ENCODE measurements at regions not wholly inside any gene's neighbourhood (a gene's known extent, or its start where the extent isn't known, plus 50 kb on each side); places are given as distances from the start of the nearest gene placed in this dataset.
"Not testable (repeated sequence)": the region's sequence is repeated elsewhere in the genome, so short reads cannot be mapped to it uniquely, and the experiment has no call there.

DNA sequence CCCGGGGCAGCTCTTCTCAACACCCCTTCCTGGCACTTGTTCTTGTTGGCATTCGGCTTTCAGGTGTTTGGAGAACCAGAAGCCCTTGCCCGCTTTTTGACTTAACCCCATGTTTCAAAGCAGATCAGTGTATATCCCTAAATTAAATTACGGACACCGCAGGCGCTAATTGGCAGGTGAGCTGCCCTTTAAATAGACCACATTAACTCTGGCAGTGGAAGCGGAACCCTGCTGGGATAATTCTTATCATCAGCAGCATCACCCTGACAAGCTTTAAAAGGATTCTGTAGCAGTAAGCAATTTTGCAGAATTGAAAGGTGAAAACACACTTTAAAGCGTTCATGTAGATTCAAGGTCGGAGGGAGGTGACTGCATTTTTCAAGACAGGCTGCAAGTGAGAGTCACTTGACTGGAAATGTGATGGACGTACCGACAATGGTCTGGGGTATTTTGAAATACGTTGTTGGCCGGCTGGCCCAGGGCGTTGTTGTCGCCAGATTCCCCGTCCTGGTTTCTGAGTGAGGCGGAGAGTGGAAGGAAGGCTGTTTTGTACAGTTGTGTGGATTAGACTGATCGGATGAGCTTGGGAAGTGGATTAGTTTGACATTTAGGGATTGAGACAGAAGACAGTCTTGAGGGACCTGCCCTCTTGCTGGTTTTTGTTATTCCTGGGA is 94.2 kb upstream of the CRYM start:
- DNase-seq; POLR2A ChIA-PET; H3K4me3 Mint-ChIP-seq; CTCF ChIA-PET; H3K27ac Mint-ChIP-seq; H3K36me3 Mint-ChIP-seq (ENCODE audit: low read depth); H3K27me3 Mint-ChIP-seq; H3K4me1 Mint-ChIP-seq; H3K9me3 Mint-ChIP-seq: not testable (repeated sequence)

DNA sequence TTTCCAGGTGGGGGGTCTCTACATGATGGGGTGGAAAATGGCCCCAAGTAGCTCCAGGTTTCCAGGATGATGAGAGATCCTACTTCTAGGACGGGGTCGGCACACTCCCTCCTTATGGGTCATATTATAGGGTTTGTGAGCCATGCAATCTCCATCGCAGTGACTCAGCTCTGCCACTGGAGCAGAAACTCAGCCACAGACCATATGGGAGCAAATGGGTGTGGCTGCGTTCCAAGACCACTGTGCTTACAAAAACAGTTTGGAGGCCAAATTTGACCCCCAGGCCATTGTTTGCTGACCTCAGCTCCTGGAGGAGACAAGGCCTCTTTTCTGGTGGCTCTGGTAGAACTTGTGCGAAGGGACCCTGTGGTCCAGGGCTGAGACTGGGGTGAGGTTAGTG is 92.7 kb upstream of the CRYM start:
- POLR2A ChIA-PET; DNase-seq; CTCF ChIA-PET; H3K36me3 Mint-ChIP-seq (ENCODE audit: low read depth); H3K27me3 Mint-ChIP-seq; H3K9me3 Mint-ChIP-seq; H3K4me3 Mint-ChIP-seq; H3K27ac Mint-ChIP-seq; H3K4me1 Mint-ChIP-seq: not testable (repeated sequence)

DNA sequence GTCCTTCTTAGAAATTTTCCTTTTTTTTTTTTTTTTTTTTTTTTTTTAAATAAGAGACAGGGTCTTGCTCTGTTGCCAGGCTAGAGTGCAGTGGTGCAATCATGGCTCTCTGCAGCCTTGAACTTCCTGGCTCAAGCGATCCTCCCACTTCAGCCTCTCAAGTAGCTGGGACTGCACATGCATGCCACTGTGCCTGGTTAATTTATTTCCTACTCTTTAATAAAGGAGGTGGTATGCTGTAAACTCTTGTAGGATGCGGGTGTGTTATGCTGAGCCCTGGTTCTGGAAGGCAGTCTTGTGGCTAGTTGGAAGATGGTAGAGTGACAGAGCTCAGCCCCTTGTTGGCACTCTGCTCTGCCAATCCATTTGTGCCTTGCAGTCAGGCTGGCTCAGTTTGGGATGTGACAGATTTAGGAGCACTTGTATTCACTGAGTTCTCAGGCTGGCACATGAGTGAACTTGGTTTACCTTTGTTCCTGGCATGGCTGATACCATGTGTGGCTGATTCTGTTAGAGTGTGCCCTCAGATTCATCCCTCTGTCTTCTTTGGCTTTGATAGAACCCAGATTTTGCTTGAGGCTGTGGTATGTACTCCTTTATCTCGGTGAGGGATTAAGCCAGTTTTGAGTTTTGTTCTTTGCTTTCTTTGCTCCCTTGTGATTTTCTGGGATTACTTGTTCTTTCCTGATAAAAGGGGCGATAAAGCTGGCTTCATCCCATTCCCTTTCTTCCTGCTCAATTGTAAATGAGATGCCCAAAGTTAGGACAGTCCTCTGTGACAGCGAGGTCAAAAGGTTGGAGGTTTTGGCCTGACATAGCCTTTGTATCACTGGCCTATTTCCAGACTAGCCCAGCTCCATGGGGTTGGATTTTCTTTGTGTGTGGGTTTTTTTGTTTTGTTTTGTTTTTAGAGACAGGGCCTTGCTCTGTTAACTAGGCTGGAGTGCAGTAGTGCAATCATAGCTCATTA is 91.2 kb upstream of the CRYM start:
- DNase-seq; H3K36me3 Mint-ChIP-seq (ENCODE audit: low read depth); H3K9me3 Mint-ChIP-seq; H3K27me3 Mint-ChIP-seq; H3K4me1 Mint-ChIP-seq; POLR2A ChIA-PET; CTCF ChIA-PET; H3K4me3 Mint-ChIP-seq: not testable (repeated sequence)
- H3K27ac Mint-ChIP-seq: peak overlapping the region; percentile 57

DNA sequence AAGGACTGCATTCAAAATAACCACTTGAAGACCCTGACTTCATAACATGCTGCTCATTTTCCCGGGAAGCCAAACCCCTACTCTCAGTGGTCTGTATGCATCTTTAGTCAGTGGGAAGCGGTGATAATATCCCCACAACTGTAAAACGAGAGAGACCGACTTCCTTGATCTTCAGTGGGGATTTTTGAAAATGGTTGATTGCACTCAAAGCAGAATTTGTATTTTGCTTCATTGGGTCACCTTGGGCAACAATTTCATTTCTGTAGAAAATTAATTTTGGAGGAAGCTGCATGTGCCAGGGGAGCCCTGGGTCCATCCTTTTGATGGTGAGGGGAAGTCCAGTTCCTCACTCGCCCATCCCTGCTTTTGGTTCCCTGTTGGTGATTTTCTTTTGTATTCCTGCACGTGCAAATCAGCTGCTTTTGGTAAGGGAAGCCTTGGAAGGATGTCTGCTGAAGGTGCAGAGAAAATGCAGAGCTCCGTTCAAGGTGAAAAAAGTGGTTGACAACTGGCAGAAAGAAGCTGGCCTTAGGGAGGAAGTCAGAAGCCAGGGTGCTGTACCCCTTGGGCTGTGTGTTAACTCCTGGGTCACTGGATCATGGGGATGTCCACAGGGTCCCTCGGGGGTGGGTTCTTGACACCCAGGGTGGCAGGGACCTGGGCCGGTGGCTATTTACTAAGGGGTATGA is 89.8 kb upstream of the CRYM start:
- H3K9me3 Mint-ChIP-seq; H3K27ac Mint-ChIP-seq; CTCF ChIA-PET; H3K4me3 Mint-ChIP-seq; DNase-seq; H3K27me3 Mint-ChIP-seq; H3K36me3 Mint-ChIP-seq (ENCODE audit: low read depth); H3K4me1 Mint-ChIP-seq; POLR2A ChIA-PET: not testable (repeated sequence)

DNA sequence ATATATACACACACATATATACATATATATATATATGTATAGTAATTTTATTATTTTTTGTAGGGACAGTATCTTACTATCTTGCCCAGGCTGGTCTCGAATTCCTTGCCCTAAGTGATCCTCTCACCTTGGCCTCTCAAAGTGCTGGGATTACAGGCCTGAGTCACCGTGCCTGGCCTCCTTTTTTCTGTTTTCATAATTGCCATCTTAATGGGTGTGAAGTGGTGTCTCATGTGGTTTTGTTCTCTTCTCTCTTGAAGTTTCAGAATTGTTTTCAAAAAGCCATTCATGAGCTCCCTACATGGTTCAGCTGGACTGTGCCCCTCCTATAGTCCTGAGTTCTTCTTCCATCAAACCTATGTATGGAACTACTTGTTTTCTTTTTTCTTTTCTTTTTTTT is 88.9 kb upstream of the CRYM start:
- H3K4me3 Mint-ChIP-seq; H3K36me3 Mint-ChIP-seq (ENCODE audit: low read depth); DNase-seq; H3K27ac Mint-ChIP-seq; H3K9me3 Mint-ChIP-seq; CTCF ChIA-PET; H3K4me1 Mint-ChIP-seq; H3K27me3 Mint-ChIP-seq; POLR2A ChIA-PET: not testable (repeated sequence)

DNA sequence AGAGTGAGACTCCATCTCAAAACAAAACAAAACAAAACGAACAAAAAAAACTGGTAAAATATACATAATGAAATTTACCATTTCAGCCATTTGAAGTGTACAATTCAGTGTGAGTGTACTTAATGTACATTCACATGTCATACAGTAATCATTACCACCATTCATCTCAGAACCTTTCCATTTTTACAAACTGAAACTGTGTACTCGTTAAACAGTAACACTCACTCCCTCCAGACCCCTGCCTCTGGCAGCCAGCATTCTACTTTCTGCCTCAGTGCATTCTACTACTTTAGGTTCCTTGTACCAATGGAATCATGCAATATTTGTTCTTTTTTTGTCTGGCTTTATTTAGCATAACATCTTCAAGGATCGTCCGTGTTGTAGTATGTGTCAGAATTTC is 87.5 kb upstream of the CRYM start:
- H3K27me3 Mint-ChIP-seq; POLR2A ChIA-PET; DNase-seq; H3K27ac Mint-ChIP-seq; H3K9me3 Mint-ChIP-seq; H3K4me1 Mint-ChIP-seq; H3K4me3 Mint-ChIP-seq; H3K36me3 Mint-ChIP-seq (ENCODE audit: low read depth); CTCF ChIA-PET: not testable (repeated sequence)

DNA sequence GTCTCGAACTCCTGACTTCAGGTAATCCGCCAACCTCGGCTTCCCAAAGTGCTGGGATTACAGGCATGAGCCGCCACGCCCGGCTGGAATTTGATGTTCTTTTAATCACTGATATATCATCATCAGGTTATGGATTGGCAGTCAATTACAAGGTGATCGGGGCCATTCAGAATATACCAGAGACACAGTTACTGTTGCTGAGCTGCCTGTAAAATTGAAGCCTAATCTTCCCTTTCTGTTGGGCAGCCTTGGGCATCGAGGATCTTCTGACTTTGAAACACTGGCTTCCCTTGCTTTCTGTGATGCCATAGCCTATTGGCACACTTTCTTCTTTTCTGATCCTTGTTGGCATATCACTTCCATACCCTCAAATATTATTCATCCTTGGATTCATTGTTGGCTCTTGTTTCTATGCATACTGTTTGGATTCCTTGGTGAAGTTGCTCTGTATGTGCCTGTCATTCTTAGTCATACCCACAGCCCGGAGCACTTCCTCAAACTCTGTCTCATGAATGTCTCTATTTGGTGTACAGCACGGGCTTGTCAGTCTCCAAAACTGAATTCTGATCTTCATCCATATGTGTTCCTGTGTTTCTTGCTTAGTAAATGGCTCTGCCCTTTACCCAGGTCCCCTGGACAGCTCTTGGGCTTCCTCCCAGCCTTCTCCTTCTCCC is 85.6 kb upstream of the CRYM start:
- H3K27ac Mint-ChIP-seq; H3K4me1 Mint-ChIP-seq; DNase-seq; CTCF ChIA-PET; H3K36me3 Mint-ChIP-seq (ENCODE audit: low read depth); H3K27me3 Mint-ChIP-seq; H3K4me3 Mint-ChIP-seq; POLR2A ChIA-PET; H3K9me3 Mint-ChIP-seq: not testable (repeated sequence)

DNA sequence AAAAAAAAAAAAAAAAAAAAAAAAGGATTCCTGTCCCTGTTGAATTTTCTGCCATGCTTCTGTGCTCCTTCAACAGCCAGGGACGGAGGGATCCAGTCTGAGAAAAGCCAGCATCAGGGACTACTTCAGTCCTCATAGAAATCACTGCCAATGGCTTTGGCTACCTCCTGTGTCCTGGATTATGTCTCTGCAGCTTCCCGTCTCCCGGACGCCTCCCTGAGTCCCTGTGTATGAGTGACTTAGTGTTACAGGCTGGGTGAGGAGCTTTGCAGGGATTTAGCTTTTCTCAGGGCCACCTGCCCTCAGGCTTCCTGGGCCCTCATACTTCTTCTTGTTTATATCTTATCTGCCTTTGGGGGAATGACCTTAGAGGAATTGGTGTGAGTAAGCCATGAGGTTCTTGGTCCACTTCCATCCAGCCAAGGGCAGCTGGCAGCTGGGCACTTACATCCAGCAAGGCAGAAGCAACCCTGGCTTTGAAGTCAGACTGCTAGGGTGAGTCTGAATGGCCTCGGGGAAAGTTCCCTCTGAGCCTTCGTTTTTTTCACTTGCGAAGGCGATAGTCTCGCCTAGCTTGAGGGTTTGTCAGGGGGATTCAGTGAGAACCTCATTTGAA is 83.6 kb upstream of the CRYM start:
- H3K4me3 Mint-ChIP-seq; H3K4me1 Mint-ChIP-seq; H3K27ac Mint-ChIP-seq; DNase-seq; POLR2A ChIA-PET; CTCF ChIA-PET; H3K27me3 Mint-ChIP-seq; H3K36me3 Mint-ChIP-seq (ENCODE audit: low read depth); H3K9me3 Mint-ChIP-seq: not testable (repeated sequence)

DNA sequence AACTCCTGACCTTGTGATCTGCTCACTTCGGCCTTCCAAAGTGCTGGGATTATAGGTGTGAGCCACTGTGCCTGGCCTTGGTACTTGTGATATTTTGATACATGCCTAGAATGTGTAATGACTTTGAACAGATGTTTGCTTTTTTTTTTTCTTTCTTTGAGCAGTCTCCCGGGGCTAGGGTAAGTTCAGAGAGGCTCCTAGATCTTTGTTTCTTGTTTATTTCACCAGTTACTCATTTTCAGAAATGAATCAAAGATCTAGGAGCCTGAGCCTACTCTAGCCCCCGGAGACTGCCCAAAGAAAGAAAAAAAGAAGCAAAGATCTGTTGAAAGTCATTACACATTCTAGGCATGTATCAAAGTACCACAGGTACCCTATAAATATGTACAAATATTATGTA is 83.0 kb upstream of the CRYM start:
- H3K27me3 Mint-ChIP-seq; H3K36me3 Mint-ChIP-seq (ENCODE audit: low read depth); H3K9me3 Mint-ChIP-seq; DNase-seq; H3K4me1 Mint-ChIP-seq; POLR2A ChIA-PET; CTCF ChIA-PET; H3K27ac Mint-ChIP-seq; H3K4me3 Mint-ChIP-seq: not testable (repeated sequence)

DNA sequence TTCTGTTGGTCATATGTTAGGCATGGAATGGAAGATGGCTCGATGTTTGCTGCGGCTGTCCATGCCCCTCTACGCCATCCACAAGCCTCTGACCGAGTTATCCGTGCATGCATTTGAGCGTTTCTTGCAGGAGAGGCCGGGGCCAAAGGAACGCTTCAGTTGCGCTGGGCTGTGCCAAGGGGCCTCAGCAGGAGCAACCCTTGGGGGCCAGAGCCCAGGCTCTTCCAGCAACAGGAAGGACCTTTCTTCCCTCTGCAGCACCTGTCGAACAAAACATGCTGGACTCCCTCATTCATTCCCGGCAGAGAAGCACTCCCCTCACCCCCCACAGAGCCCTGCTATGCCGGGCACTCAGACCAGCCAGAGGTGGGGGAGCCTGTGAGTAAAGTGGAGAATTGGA is 81.4 kb upstream of the CRYM start:
- DNase-seq; H3K27me3 Mint-ChIP-seq; H3K4me1 Mint-ChIP-seq; H3K36me3 Mint-ChIP-seq (ENCODE audit: low read depth); H3K9me3 Mint-ChIP-seq; CTCF ChIA-PET; POLR2A ChIA-PET; H3K27ac Mint-ChIP-seq; H3K4me3 Mint-ChIP-seq: not testable (repeated sequence)

DNA sequence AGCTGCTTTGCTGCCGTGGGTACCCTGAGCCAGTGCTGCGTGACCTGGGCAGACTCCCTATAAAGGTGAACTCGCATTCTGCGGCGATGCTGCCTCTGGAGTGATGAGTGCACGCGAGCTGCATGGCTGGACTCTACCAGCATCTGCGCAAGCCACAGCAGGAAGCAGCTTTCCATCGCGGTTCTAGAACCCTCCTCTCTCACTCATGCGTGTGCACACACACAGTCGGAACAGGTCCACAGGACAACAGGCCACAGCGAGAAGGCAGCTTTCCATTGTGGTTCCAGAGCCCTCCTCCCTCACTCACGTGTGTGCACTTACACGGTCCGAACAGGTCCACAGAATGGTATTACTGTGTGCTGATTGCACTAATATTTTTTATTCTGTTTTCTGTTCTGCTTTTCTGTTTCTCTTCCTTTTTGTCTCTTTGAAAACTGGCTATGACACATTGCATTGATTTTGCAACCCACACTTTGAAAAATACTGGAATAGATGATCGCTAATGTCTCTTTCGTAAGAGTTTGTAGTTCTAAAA is 80.2 kb upstream of the CRYM start:
- POLR2A ChIA-PET; H3K36me3 Mint-ChIP-seq (ENCODE audit: low read depth); H3K4me1 Mint-ChIP-seq; H3K27me3 Mint-ChIP-seq; CTCF ChIA-PET; H3K4me3 Mint-ChIP-seq; H3K9me3 Mint-ChIP-seq; H3K27ac Mint-ChIP-seq; DNase-seq: not testable (repeated sequence)

DNA sequence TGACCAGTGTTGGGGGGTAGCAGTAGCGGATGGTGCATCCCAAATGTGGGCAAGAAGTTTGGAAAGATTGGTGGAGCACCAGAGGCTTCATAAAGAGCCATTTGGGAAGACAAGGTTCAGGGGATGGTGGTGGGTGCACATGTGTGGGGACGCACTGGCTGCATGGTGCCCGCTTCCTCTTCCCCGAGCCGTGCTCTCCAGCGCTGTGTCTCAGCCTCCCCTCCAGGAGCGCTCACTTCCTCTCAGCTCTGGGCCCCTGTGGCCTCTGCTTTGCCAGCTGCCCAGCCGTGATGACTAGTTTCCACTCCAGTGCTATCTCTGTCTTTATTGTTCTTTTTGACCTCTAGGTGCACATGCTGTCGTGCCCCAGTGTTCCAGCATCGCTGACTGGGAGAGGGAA is 78.2 kb upstream of the CRYM start:
- POLR2A ChIA-PET; H3K9me3 Mint-ChIP-seq; H3K36me3 Mint-ChIP-seq (ENCODE audit: low read depth); H3K27ac Mint-ChIP-seq; H3K4me1 Mint-ChIP-seq; H3K27me3 Mint-ChIP-seq; DNase-seq; CTCF ChIA-PET; H3K4me3 Mint-ChIP-seq: not testable (repeated sequence)

DNA sequence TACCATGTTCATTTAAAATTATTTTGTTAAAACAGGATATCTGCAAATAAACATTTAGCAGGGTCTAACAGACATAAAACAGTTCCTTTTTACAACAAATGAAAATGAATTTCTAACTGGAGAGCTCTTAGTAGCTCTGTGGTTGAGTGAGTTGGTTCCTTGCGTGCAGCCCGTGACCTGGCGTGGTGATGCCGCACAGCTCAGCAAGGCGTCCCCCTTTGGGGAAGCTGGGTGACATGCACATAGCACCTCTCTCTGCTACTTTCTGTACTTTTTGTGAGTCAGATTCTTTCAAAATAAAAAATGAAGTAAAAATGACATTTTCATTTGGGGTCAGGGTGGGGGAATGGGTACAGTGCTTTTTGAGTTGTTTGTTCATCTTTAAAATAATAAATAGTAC is 73.3 kb upstream of the CRYM start:
- H3K4me3 Mint-ChIP-seq, POLR2A ChIA-PET, H3K4me1 Mint-ChIP-seq: not testable (repeated sequence)

More for the DNA sequence above, 73.3 kb upstream of the CRYM start:
- H3K36me3 Mint-ChIP-seq (ENCODE audit: low read depth); CTCF ChIA-PET; H3K27ac Mint-ChIP-seq; H3K27me3 Mint-ChIP-seq; H3K9me3 Mint-ChIP-seq; DNase-seq: not testable (repeated sequence)

Data from activated CD4-positive, alpha-beta T cell treated with anti-CD3 and anti-CD28 coated beads, Interleukin-2, amount 10 ng/mL, durations not matched to agents 7 days and 5 days (primary cell).